Lower lobe of right lung (tissue), 2 donors: ENCODE measurements at regions not wholly inside any gene's neighbourhood (a gene's known extent, or its start where the extent isn't known, plus 50 kb on each side); places are given as distances from the start of the nearest gene placed in this dataset.

ENCODE experiments used
- ATAC-seq, 2 donors: fragments of 200-7000 bp; cut with Tn5 transposase; one replicate each; pipeline ENCODE4 v1.9.1; 2020 to 2022; ENCODE audit warnings: mild to moderate bottlenecking in 2 of 2, moderate library complexity in 2 of 2
- DNase-seq: peaks from one replicate; pipeline ENCODE4 v3.0.0-alpha.2; 2020
- H3K27ac ChIP-seq: fragments of 200-600 bp; one replicate; pipeline ENCODE4 v1.8.0; 2022
- H3K27me3 ChIP-seq: fragments of 200-600 bp; one replicate; pipeline ENCODE4 v1.8.0; 2022; ENCODE audit warnings: low read depth
- H3K36me3 ChIP-seq: fragments of 200-600 bp; one replicate; pipeline ENCODE4 v1.8.0; 2022; ENCODE audit warnings: mild to moderate bottlenecking
- H3K4me1 ChIP-seq: fragments of 200-600 bp; one replicate; pipeline ENCODE4 v1.8.0; 2022
- H3K4me3 ChIP-seq: fragments of 200-600 bp; one replicate; pipeline ENCODE4 v1.8.0; 2022; ENCODE audit warnings: mild to moderate bottlenecking
- H3K9me3 ChIP-seq: fragments of 200-600 bp; one replicate; pipeline ENCODE4 v1.8.0; 2022
- intact Hi-C: fragments of 100-400 bp; cut with DNase I; formaldehyde crosslinking; loops from one replicate; pipeline ENCODE4 v1.11.0; 2022
- TF ChIP-seq, protein P1 (sequence below): fragments of 200-600 bp; IDR thresholded peaks from one replicate; pipeline ENCODE4 v1.8.0; 2022; ENCODE audit warnings: antibody characterized with exemption, mild to moderate bottlenecking
- donor health status: DM: no; HTN: yes; CAD: no; lungs with severe emphysema.

DNA sequence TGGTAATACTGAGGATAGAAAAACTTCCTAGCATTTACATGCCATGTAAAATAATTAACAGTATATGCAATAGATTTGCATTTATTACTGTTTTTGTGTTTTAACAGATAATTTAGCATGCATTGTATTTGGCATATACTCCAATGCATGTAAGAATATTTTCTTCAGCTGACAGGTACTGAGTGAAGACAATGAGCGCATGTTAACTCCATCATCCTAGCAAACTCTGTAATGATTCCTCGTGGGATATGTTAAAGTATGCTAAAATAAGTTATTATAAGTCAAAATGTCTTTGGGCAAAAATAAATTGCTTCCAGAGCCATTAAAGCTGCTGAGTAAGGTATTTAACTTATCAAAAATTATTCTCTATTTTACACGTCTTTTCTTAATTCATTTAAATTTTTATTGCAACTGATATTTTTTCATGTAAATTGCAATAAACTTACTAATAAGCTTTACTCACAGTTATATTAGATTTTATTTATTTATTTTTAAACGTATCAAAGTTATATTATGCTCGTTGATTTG lies 616.4 kb upstream of the NDST4 start:
- H3K4me3 ChIP-seq = no peak overlapping the region
- intact Hi-C loops = no loop called here
- TF ChIP-seq, protein P1, sequence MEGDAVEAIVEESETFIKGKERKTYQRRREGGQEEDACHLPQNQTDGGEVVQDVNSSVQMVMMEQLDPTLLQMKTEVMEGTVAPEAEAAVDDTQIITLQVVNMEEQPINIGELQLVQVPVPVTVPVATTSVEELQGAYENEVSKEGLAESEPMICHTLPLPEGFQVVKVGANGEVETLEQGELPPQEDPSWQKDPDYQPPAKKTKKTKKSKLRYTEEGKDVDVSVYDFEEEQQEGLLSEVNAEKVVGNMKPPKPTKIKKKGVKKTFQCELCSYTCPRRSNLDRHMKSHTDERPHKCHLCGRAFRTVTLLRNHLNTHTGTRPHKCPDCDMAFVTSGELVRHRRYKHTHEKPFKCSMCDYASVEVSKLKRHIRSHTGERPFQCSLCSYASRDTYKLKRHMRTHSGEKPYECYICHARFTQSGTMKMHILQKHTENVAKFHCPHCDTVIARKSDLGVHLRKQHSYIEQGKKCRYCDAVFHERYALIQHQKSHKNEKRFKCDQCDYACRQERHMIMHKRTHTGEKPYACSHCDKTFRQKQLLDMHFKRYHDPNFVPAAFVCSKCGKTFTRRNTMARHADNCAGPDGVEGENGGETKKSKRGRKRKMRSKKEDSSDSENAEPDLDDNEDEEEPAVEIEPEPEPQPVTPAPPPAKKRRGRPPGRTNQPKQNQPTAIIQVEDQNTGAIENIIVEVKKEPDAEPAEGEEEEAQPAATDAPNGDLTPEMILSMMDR = no peak
- ATAC-seq (no peak), DNase-seq (no peak)
- no peaks in the 10 kb centered on the region for H3K9me3 ChIP-seq
- H3K4me1 ChIP-seq = no peaks in the 10 kb centered on the region
- no peaks in the 10 kb centered on the region for H3K27me3 ChIP-seq
- H3K36me3 ChIP-seq = no peaks in the 10 kb centered on the region
- H3K27ac ChIP-seq = no peak overlapping the region

DNA sequence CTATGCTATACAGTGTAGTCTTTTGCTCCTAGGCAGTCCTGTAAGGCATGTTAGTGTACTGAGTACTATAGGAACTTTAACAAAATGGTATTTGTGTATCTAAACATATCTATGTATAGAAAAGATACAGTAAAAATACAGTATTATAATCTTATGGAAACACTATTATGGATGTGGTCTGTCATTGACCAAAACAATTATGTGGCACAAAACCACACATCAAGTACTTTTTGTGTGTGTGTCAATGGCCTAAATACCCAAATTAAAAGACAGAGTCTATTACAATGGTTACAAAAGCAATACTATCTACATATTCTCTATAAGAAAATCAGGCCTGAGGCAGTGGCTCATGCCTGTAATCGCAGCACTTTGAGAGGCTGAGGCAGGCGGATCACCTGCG lies 610.2 kb upstream of the NDST4 start:
- Histone ChIP-seq H3K36me3 (no peaks in the 10 kb centered on the region), H3K4me1 (no peaks in the 10 kb centered on the region), H3K27me3 (no peaks in the 10 kb centered on the region), H3K27ac (no peak overlapping the region), H3K4me3 (no peak overlapping the region), H3K9me3 (no peaks in the 10 kb centered on the region)
- DNase-seq = no peak
- TF ChIP-seq, protein P1 = no peak
- intact Hi-C loops = no loop called here
- ATAC-seq = no peak

DNA sequence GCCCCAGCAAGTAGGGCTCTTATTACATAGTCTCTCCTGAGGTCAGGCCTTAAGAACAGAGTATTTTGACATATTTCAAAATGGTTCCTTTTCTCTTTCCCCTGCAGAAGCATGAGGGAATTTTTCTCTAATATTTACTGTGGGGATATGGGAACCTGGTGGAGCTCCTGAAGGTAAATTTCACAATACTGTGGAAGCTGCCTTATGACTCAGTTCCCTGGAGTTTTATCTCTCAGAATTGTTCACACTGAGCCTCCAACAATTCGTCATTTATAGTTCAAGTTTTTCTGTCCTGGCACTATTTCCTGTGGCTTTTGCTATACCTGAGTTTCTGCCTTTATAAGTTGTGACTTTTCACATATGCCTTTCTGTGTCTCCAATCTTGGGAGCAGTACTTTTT lies 607.2 kb upstream of the NDST4 start:
- Histone ChIP-seq H3K36me3 (no peaks in the 10 kb centered on the region), H3K27ac (no peak overlapping the region), H3K4me1 (no peaks in the 10 kb centered on the region), H3K9me3 (no peaks in the 10 kb centered on the region), H3K4me3 (no peak overlapping the region), H3K27me3 (no peaks in the 10 kb centered on the region)
- ATAC-seq = no peak
- TF ChIP-seq, protein P1 = no peak
- DNase-seq = no peak
- intact Hi-C loops = no loop called here

DNA sequence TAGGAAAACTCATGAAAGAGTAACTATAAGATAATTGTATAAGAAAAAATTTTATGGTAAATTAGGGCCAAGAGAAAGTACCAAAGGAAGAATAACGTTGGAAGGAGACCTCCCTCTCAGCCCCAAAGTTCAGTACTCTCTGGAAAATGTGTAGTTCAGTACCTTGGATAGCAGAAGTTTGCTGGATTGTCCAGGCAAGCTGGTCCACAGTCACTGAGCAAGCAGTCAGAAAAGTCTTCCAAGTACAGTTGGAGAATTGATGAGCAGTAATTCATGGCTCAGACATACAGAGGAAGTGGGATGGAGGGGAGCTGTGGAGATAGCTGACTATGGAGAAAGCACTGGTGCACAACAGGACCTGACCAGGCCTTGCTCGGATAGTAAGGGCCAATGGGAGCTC lies 598.2 kb upstream of the NDST4 start:
- Histone ChIP-seq H3K27me3 (no peaks in the 10 kb centered on the region), H3K4me3 (no peak overlapping the region), H3K27ac (no peak overlapping the region), H3K4me1 (no peaks in the 10 kb centered on the region), H3K36me3 (no peaks in the 10 kb centered on the region), H3K9me3 (no peaks in the 10 kb centered on the region)
- intact Hi-C loops = no loop called here
- DNase-seq (no peak), ATAC-seq (no peak)
- TF ChIP-seq, protein P1 = no peak

DNA sequence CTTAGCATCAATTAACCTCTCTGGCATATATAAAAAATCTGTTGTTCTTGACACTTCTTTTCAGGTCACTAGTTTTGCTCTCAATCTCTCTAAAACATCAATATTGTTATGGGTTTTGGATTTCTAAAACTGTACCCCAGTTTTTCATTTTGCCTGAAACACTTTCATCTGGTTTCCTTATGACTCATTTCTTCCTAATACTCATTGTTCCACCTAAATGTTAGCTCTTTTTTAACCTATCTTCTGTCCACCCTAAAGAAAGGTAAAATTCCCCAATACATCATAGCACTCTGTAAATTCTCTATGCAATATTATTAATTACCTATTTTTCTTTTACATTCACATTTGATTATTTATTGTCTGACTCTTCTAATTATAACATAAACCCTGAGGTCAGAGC lies 575.5 kb upstream of the NDST4 start:
- ATAC-seq (no peak), DNase-seq (no peak)
- no peak overlapping the region for H3K27ac ChIP-seq
- H3K9me3 ChIP-seq = no peaks in the 10 kb centered on the region
- no peaks in the 10 kb centered on the region for H3K27me3 ChIP-seq
- no peaks in the 10 kb centered on the region for H3K4me1 ChIP-seq
- intact Hi-C loops = no loop called here
- no peaks in the 10 kb centered on the region for H3K36me3 ChIP-seq
- H3K4me3 ChIP-seq = no peak overlapping the region
- TF ChIP-seq, protein P1 = no peak
